GM18870 (cell line): ENCODE measurements at regions not wholly inside any gene's neighbourhood (a gene's known extent, or its start where the extent isn't known, plus 50 kb on each side); places are given as distances from the start of the nearest gene placed in this dataset.
"Not testable (repeated sequence)": the region's sequence is repeated elsewhere in the genome, so short reads cannot be mapped to it uniquely, and the experiment has no call there.

Source experiments
- ATAC-seq: cut with Tn5 transposase; IDR thresholded peaks from one replicate; pipeline ENCODE4 v1.9.1; 2021; ENCODE audit warnings: moderate library complexity; ENCODE audit not compliant: unreplicated experiment

DNA sequence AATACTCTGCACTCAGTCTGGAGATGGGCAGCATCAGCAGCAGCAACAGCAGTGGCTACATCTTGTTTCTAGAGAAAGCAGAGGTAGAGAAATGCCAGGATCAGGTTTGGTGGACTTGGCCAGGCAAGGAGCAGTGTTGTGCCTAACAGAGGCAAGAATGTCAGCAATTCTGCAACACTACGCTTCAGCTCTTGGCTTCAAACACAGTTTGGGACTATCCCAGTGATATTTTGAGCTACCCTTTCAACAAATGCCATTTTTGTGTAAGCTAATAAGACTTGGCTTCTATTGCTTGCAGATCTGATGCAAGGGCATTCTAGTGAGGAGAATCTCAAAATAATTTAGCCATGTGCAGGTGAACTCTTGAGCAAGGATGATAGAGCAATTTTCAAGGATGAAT is 271.3 kb downstream of the PCDH20 start:
- ATAC-seq, result no peak

- no peak for ATAC-seq
Measured at GRCh38 chr13:61142506-61142905, 273.1 kb downstream of the PCDH20 start.

- no peak for ATAC-seq
Measured at GRCh38 chr13:61138857-61139256, 276.8 kb downstream of the PCDH20 start.

- ATAC-seq, result no peak
Measured at GRCh38 chr13:61136515-61136914, 279.1 kb downstream of the PCDH20 start.

GRCh38 chr13:61136093-61136492 is 279.6 kb downstream of the PCDH20 start:
- no peak for ATAC-seq

DNA sequence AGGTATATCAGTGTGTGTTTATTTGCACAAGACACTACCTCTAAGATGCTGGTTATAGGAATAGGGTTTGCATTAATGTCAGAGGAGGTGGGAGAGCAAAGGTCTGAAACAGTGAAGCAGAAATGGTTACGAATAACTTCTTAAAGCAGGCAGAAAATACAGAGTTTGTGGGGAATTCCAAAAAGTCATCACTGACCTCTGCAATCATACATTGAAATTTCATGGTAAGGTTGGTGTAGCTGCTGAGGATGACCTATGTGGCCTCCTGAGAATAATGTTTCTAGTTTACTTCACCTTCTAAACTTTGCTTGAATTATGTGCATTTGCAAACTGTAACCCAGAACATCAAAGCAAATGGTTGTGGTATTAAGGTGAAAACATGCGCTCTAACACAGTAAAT is 280.1 kb downstream of the PCDH20 start:
- ATAC-seq, result no peak

- no peak for ATAC-seq
Measured at GRCh38 chr13:61128850-61129645, 286.6 kb downstream of the PCDH20 start.

GRCh38 chr13:61123538-61124289 is 291.9 kb downstream of the PCDH20 start:
- ATAC-seq, result no peak

DNA sequence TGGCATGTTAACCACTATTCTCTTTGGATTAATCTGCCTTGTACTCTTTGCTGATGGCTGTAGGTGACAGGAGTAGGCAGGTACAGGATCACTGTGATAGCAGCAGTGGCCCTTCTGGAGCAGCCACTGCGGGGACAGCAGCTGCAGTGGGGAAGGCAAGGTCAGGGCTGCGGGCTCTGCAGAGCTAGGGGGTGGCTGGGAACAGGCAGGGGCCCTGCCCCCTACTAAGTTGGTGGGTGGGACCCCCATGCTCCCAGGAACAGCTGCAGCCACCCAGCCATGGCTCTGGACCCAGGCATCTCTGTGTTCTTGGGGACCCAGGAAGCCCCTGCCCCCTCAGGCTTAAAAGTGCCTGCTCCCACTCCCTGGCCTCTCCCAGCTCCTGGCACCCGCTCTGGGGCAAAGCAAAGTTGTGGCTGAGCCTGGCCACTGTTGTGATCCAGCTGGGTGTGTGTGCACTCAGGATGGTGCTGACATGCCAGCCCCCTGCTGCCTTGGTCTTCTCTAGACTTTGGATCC is 302.4 kb downstream of the PCDH20 start:
- ATAC-seq, result no peak

- ATAC-seq, result no peak
Measured at GRCh38 chr13:61111529-61111928, 304.1 kb downstream of the PCDH20 start.

- ATAC-seq, result no peak
Measured at GRCh38 chr13:61110732-61111131, 304.9 kb downstream of the PCDH20 start.

DNA sequence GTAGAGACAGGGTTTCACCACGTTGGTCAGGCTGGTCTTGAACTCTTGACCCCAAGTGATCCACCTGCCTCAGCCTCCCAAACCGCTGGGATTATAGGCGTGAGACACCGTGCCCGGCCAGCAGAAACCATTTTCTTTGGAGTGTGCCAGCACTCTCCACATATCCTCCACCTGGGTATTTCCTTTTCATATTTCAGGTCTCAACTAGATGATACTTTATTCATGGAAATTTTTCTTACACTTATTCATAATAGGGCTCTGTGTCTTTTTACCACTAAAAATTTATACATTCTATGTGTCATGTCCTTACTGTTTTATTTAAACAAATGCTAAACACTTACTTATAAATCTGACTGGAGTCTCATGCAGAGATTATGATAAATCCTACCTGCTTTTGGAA is 305.9 kb downstream of the PCDH20 start:
- ATAC-seq, result no peak

DNA sequence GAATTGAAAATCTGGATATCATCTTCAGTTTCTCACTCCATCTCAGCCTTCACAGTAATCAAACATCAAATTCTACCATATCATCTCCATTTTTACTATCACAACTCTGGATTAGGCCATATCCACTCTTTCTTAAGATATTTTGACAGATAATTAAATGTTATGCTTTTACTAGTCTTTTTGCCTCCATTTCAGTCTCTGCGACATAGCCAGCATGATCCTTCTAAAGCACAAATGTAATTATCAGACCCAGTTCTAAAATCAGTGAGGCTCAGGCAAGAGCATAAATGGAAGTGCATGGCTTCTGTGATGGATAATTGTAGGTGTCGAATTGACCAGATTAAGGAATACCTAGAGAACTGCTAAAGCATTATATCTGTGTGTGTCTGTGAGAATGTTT is 307.7 kb downstream of the PCDH20 start:
- ATAC-seq, result no peak

- no peak for ATAC-seq
Measured at GRCh38 chr13:61095885-61096284, 319.8 kb downstream of the PCDH20 start.

- no peak for ATAC-seq
Measured at GRCh38 chr13:61094865-61095264, 320.8 kb downstream of the PCDH20 start.

- ATAC-seq, result not testable (repeated sequence)
Measured at GRCh38 chr13:61089894-61090293, 325.8 kb downstream of the PCDH20 start.

- no peak for ATAC-seq
Measured at GRCh38 chr13:61086087-61086486, 329.6 kb downstream of the PCDH20 start.

DNA sequence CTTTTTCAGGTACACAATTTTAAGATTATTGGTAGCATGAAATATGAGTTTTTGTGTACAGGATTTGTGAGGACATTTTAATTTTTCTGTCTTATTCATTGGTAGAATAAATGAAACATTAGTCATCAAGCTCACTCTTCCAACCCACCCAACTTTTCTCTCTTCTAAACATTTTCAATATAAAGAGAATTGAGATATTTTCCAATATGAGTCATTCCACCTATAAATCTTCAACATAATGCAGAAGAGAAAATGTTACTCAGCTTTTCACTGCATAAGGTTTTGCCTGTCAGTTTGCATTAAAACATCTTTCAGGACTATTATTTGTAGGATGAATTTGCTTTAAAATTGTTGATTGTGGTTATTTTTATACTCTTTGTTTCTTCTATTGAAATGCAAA is 330.7 kb downstream of the PCDH20 start:
- no peak for ATAC-seq

- ATAC-seq, result no peak
Measured at GRCh38 chr13:61078976-61079770, 336.5 kb downstream of the PCDH20 start.

- ATAC-seq, result no peak
Measured at GRCh38 chr13:61052175-61052574, 363.5 kb downstream of the PCDH20 start.

- ATAC-seq, result no peak
Measured at GRCh38 chr13:61045251-61045650, 370.4 kb downstream of the PCDH20 start.
